ENCODE measurements at regions not wholly inside any gene's neighbourhood (a gene's known extent, or its start where the extent isn't known, plus 50 kb on each side); places are given as distances from the start of the nearest gene placed in this dataset.

DNA sequence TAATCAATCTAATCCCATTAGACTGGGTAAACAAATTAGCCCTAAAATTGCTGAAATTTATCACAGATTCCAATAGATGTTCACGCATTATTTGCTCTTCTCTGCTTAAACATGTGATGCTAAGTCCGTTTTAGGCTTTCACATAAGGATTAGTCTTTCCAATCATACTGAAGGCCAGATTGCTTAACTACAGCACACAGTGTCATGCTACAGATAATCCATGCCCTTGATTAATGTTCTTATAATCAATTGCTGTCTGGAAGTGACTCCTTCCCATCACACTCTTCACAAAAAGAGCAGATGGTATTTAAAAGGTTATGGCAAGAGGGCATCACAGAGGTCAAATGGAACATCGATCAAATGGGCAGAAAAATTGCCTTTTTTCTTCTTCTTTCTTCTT is 471.5 kb upstream of the ROBO1 start:
- no peak for DNase-seq (ENCODE audit: low read depth in 1 of 2, low spot score in 1 of 2)
- no peak for TF ChIP-seq NFE2L2 (conservative IDR thresholded peaks at IDR 0.05; ENCODE audit: low read length)
- no peak for TF ChIP-seq CHD4 (IDR thresholded peaks at IDR 0.05; ENCODE audit: borderline replicate concordance)
- no peak for TF ChIP-seq GATA3 (IDR thresholded peaks at IDR 0.05; ENCODE audit: borderline replicate concordance)
- no peak for TF ChIP-seq KDM1A (IDR thresholded peaks at IDR 0.05; ENCODE audit: low read depth)
- TF ChIP-seq HDAC2 (IDR thresholded peaks at IDR 0.05) = no peak
- TF ChIP-seq MYC (IDR thresholded peaks at IDR 0.05; ENCODE audit: borderline replicate concordance, low read length) = no peak
- no peak for TF ChIP-seq SMC3 (IDR thresholded peaks at IDR 0.05)
- Histone ChIP-seq H3K4me3 (no peak overlapping the region), H3K4me2 (no peak overlapping the region), H3K27ac (no peak overlapping the region), H3K4me1 (no peaks in the 10 kb centered on the region), H3K9me3 (no peaks in the 10 kb centered on the region)
- CTCF ChIA-PET = no interaction called here
- POLR2A ChIA-PET = no interaction called here
- no peak for FAIRE-seq
- no peak for ATAC-seq
- WGBS (ENCODE audit: missing lambda C conversion rate) = 23% methylated on average over 3 of the region's 3 CpGs

DNA sequence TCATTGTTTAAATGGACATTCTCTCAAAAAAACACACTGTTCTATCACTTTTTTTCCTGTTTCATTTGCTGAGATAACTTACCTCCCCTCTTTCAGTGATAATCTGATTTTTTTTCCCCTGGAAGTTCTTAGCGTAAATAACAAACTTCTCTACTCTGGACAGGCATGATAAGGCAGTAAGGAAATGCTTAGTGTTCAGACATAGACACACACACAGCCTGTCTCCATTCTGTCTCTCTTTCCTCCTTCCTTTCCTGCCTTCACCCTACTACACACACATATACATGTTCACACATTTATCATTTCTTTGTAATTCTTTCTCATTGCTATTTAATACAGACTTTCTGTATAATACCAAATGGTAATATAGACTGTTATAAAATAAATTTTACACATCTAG is 470.8 kb upstream of the ROBO1 start:
- ATAC-seq (no peak), FAIRE-seq (no peak), DNase-seq (ENCODE audit: low read depth in 1 of 2, low spot score in 1 of 2) (no peak)
- Histone ChIP-seq H3K4me1 (no peaks in the 10 kb centered on the region), H3K9me3 (no peaks in the 10 kb centered on the region), H3K4me2 (no peak overlapping the region), H3K4me3 (no peak overlapping the region), H3K27ac (no peak overlapping the region)
- ChIA-PET POLR2A (no interaction called here), CTCF (no interaction called here)
- TF ChIP-seq NFE2L2 (conservative IDR thresholded peaks at IDR 0.05; ENCODE audit: low read length) = no peak
- TF ChIP-seq, protein P1, sequence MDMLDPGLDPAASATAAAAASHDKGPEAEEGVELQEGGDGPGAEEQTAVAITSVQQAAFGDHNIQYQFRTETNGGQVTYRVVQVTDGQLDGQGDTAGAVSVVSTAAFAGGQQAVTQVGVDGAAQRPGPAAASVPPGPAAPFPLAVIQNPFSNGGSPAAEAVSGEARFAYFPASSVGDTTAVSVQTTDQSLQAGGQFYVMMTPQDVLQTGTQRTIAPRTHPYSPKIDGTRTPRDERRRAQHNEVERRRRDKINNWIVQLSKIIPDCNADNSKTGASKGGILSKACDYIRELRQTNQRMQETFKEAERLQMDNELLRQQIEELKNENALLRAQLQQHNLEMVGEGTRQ (IDR thresholded peaks at IDR 0.05) = no peak
- no peak for TF ChIP-seq EHF (CRISPR knock-in tag; IDR thresholded peaks at IDR 0.05)
- no peak for TF ChIP-seq RAD21 (conservative IDR thresholded peaks at IDR 0.05 in 1 of 2, IDR thresholded peaks at IDR 0.05 in 1 of 2)
- no peak for TF ChIP-seq RARB (CRISPR knock-in tag; IDR thresholded peaks at IDR 0.05)
- no peak for TF ChIP-seq BHLHE40 (IDR thresholded peaks at IDR 0.05; ENCODE audit: low read depth, low read length)
- no peak for TF ChIP-seq CHD2 (IDR thresholded peaks at IDR 0.05; ENCODE audit: low read length, partially characterized antibody)
- TF ChIP-seq FOSB (CRISPR knock-in tag; IDR thresholded peaks at IDR 0.05) = no peak
- no peak for TF ChIP-seq MYC (IDR thresholded peaks at IDR 0.05; ENCODE audit: borderline replicate concordance, low read length)
- no peak for TF ChIP-seq SREBF2 (IDR thresholded peaks at IDR 0.05)
- TF ChIP-seq TFCP2L1 (CRISPR knock-in tag; IDR thresholded peaks at IDR 0.05) = no peak
- TF ChIP-seq TP53 (CRISPR knock-in tag; IDR thresholded peaks at IDR 0.05) = no peak
- 39% methylated on average over 1 of the region's 1 CpG for WGBS (ENCODE audit: missing lambda C conversion rate)

DNA sequence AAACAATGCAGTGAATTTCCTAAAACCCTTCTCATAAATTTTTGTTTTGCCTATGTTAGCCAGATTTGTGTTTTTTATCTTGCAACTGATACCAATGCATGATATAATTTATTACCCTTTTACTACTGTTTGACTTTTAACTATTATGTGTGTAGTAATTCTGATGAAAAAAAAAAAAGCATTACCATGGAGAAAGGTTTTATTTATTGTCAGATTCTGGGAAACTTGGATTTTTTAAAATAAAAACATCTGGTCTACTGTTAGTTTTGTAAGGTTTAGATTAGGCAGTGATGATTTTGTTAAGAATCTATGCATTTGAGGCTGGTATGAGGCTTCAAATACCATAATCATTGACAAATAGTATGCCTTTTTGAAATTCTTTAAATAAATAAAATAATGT is 470.4 kb upstream of the ROBO1 start:
- no peaks in the 10 kb centered on the region for H3K9me3 ChIP-seq
- H3K4me3 ChIP-seq = no peak overlapping the region
- H3K4me1 ChIP-seq = no peaks in the 10 kb centered on the region
- H3K4me2 ChIP-seq = no peak overlapping the region
- POLR2A ChIA-PET = no interaction called here
- CTCF ChIA-PET = no interaction called here
- no peak for FAIRE-seq
- no peak for DNase-seq (ENCODE audit: low read depth in 1 of 2, low spot score in 1 of 2)
- TF ChIP-seq ZFP36 (IDR thresholded peaks at IDR 0.05; ENCODE audit: borderline replicate concordance, partially characterized antibody) = no peak
- ATAC-seq = no peak
- no peak overlapping the region for H3K27ac ChIP-seq

DNA sequence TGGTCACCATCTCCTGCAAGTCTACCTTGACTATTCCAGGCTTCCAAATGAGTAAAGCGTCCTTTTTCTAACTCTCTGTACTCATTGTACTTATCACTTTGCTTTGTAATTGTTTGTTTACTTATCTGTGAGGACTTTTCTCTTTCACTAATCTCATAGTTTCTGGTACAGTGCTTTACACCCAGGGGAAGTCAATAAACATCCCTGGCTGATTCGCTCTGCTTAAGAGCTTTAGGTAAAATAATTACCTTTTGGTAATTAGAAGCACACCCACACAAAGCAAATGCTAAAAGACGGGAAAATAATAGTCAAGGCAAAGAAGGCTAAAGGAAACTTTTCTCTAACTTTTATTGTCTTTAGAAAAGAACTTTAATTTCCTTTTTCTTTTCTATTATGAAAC is 466.9 kb upstream of the ROBO1 start:
- Histone ChIP-seq H3K4me1 (no peaks in the 10 kb centered on the region), H3K4me3 (no peak overlapping the region), H3K9me3 (0 out of 3 replicates have a peak, but pooled peaks cover 1% of the 10 kb centered on the region), H3K4me2 (no peak overlapping the region), H3K27ac (no peak overlapping the region)
- DNase-seq (ENCODE audit: low read depth in 1 of 2, low spot score in 1 of 2) (no peak), ATAC-seq (no peak), FAIRE-seq (no peak)
- TF ChIP-seq POLR2A (IDR thresholded peaks at IDR 0.05; ENCODE audit: low read length) (no peak), EHMT2 (IDR thresholded peaks at IDR 0.05; ENCODE audit: low read depth) (no peak), CHD4 (IDR thresholded peaks at IDR 0.05; ENCODE audit: borderline replicate concordance) (no peak), EHF (CRISPR knock-in tag; IDR thresholded peaks at IDR 0.05) (no peak), CHD2 (IDR thresholded peaks at IDR 0.05; ENCODE audit: low read length, partially characterized antibody) (no peak), HOXB5 (CRISPR knock-in tag; IDR thresholded peaks at IDR 0.05) (no peak), BHLHE40 (IDR thresholded peaks at IDR 0.05; ENCODE audit: low read depth, low read length) (no peak), MAZ (IDR thresholded peaks at IDR 0.05; ENCODE audit: borderline replicate concordance, low read depth, low read length) (no peak), CBX2 (IDR thresholded peaks at IDR 0.05; ENCODE audit: borderline replicate concordance, low read depth) (no peak), ZFP36 (IDR thresholded peaks at IDR 0.05; ENCODE audit: borderline replicate concordance, partially characterized antibody) (no peak), ZC3H11A (IDR thresholded peaks at IDR 0.05) (no peak), POLR2AphosphoS2 (conservative IDR thresholded peaks at IDR 0.05; ENCODE audit: low read length) (no peak)
- TF ChIP-seq, protein P2, sequence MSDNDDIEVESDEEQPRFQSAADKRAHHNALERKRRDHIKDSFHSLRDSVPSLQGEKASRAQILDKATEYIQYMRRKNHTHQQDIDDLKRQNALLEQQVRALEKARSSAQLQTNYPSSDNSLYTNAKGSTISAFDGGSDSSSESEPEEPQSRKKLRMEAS (IDR thresholded peaks at IDR 0.05) = no peak
- TF ChIP-seq, protein P1 (IDR thresholded peaks at IDR 0.05) = no peak
- TF ChIP-seq, protein P3, sequence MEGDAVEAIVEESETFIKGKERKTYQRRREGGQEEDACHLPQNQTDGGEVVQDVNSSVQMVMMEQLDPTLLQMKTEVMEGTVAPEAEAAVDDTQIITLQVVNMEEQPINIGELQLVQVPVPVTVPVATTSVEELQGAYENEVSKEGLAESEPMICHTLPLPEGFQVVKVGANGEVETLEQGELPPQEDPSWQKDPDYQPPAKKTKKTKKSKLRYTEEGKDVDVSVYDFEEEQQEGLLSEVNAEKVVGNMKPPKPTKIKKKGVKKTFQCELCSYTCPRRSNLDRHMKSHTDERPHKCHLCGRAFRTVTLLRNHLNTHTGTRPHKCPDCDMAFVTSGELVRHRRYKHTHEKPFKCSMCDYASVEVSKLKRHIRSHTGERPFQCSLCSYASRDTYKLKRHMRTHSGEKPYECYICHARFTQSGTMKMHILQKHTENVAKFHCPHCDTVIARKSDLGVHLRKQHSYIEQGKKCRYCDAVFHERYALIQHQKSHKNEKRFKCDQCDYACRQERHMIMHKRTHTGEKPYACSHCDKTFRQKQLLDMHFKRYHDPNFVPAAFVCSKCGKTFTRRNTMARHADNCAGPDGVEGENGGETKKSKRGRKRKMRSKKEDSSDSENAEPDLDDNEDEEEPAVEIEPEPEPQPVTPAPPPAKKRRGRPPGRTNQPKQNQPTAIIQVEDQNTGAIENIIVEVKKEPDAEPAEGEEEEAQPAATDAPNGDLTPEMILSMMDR (IDR thresholded peaks at IDR 0.05) = no peak
- WGBS (ENCODE audit: missing lambda C conversion rate) = 27% methylated on average over 3 of the region's 3 CpGs
- ChIA-PET POLR2A (no interaction called here), CTCF (no interaction called here)

All from A549 (cell line).